Bronchial epithelial cell (primary cell): ENCODE measurements at regions not wholly inside any gene's neighbourhood (a gene's known extent, or its start where the extent isn't known, plus 50 kb on each side); places are given as distances from the start of the nearest gene placed in this dataset.

ENCODE experiments used
- DNase-seq: peaks from one replicate; pipeline ENCODE4 v3.0.0-alpha.2; 2010; ENCODE audit warnings: low read depth
- FAIRE-seq: peaks from 2 replicates; lab custom pipeline; 2011; peaks lifted over from hg19 to GRCh38; lab: Jason Lieb, UNC
- H3K27me3 ChIP-seq: 2 replicates; pipeline ENCODE4 v1.5.1; 2011; ENCODE audit warnings: low read length; ENCODE audit not compliant: control insufficient read depth, insufficient read depth
- H3K36me3 ChIP-seq: 2 replicates; pipeline ENCODE4 v1.5.1; 2011; ENCODE audit warnings: low read length; ENCODE audit not compliant: control insufficient read depth, insufficient read depth
- H3K4me3 ChIP-seq: 2 replicates; pipeline ENCODE4 v1.5.1; 2011; ENCODE audit warnings: mild to moderate bottlenecking, low read depth, low read length, control low read depth
- CTCF ChIP-seq: IDR thresholded peaks from 2 replicates; pipeline ENCODE4 v1.5.1; 2011; ENCODE audit warnings: mild to moderate bottlenecking, moderate library complexity, low read length, control low read depth, inconsistent platforms; ENCODE audit not compliant: insufficient read depth, severe bottlenecking

DNA sequence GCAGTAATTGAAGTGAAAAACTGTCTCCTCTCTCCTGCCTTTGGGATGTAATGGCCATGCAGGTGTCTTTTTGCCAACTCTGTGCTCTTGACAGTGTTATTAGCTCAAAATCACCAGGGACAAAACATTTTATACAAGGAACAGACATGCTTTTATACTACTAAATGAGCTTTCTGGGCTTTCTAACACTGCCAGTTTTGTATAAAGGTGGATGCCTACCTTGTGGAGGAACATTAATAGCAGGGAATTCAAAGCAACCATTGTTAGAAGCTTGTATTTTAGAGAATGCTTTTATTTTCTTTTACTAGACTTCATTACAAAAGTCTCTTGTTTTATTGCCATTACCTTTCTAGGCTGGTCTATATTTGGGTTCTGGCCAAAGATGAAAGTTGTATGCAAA lies 54.7 kb upstream of the ARSJ start:
- no peak for DNase-seq

DNA sequence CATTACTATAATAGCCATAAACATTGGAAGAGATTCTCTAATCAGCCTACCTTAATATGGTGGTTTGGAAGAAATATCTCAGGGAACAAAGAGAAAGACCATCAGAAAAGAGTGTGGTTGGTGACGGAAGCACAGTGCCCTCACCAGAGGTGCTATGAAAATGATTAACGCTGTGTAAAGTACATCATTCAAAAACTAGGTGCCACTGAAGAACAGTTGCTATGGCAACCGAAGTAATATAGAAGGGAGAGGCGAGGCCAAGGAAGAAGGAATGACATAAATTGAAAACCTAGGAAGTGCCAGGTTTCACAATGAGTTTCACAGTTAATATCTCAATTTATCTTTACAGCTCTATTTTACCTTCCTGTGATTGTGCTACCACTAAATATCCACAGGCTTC lies 57.0 kb upstream of the ARSJ start:
- Histone ChIP-seq H3K4me3 (no peak overlapping the region), H3K36me3 (no peaks in the 10 kb centered on the region), H3K27me3 (no peaks in the 10 kb centered on the region)
- DNase-seq (no peak), FAIRE-seq (no peak)
- no peak for TF ChIP-seq CTCF

More for the DNA sequence above, 54.7 kb upstream of the ARSJ start:
- H3K27me3 ChIP-seq = no peaks in the 10 kb centered on the region
- no peak for TF ChIP-seq CTCF
- H3K4me3 ChIP-seq = no peak overlapping the region
- no peak for FAIRE-seq
- no peaks in the 10 kb centered on the region for H3K36me3 ChIP-seq

DNA sequence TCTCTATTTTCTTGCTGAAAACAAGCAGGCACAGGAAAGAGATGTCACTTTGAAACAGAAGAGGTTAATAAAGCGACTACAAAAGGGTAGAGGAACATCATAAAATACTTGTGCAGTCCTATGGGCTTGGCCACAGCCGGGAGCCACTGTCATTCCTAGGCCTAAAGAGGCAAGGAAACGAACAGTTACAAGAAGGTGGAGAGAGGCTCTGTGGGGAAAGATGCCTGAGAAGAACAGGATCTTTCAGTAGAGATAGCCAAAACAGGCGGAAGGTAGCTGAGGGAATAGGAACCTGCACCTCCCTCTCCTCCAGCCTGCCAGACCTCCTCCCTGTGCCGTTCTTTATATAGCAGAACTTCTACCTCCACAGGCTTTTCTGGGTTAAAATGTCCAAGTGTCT lies 57.4 kb upstream of the ARSJ start:
- Histone ChIP-seq H3K36me3 (no peaks in the 10 kb centered on the region), H3K4me3 (no peak overlapping the region), H3K27me3 (no peaks in the 10 kb centered on the region)
- FAIRE-seq = no peak
- no peak for DNase-seq
- TF ChIP-seq CTCF = no peak

GRCh38 chr4:114037988-114038387 lies 58.5 kb upstream of the ARSJ start:
- Histone ChIP-seq H3K36me3 (no peaks in the 10 kb centered on the region), H3K27me3 (no peaks in the 10 kb centered on the region), H3K4me3 (no peak overlapping the region)
- TF ChIP-seq CTCF = no peak
- FAIRE-seq (no peak), DNase-seq (no peak)

DNA sequence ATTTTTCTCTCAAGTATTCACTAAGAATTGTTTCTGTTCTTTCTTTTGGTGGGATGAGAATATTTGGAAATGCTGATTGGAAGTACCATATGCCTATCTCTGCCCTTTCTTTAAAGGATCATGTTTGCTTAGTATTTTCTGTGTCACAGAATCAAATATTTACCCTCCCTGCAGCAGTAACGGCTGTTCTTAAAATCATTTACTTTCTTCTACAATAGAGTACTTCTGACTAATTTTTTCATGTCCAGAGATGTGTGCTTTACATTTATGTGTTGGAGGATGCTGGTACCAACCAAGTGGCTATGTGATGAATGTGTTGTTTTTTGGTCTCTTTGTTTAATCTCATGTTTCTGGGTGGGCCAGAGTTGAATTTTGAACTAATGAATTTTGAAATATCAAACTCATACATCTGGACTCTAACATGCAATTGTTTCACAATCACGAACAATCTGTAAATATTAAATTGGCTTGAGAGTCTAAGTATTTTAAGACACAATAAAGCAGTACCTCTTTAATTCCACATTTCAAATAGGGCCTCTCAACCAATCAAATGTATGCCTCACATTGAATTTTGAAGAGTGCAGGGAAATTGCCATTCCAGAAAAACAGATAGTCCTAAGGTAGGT lies 59.4 kb upstream of the ARSJ start:
- FAIRE-seq (no peak), DNase-seq (no peak)
- Histone ChIP-seq H3K4me3 (no peak overlapping the region), H3K27me3 (no peaks in the 10 kb centered on the region), H3K36me3 (no peaks in the 10 kb centered on the region)
- TF ChIP-seq CTCF = no peak
